GM23338 (cell line): ENCODE measurements at regions not wholly inside any gene's neighbourhood (a gene's known extent, or its start where the extent isn't known, plus 50 kb on each side); places are given as distances from the start of the nearest gene placed in this dataset.

Experiments
- ATAC-seq: fragments of 200-7000 bp; cut with Tn5 transposase; 3 replicates; pipeline ENCODE4 v1.9.1; 2020
- DNase-seq: peaks from one replicate; pipeline ENCODE4 v3.0.0-alpha.2; 2015; ENCODE audit warnings: low spot score
- H2AFZ ChIP-seq: fragments of 200-600 bp; sonication (generic); 2 replicates; pipeline ENCODE4 v1.8.0; 2016; ENCODE audit warnings: antibody characterized with exemption, mild to moderate bottlenecking, moderate library complexity
- H3F3A ChIP-seq: fragments of 200-600 bp; sonication (generic); replicated peaks from 2 replicates; pipeline ENCODE4 v1.8.0; 2017; ENCODE audit warnings: antibody characterized with exemption, mixed run types, low read depth
- H3K27ac ChIP-seq: fragments of 200-600 bp; sonication (generic); 2 replicates; pipeline ENCODE4 v1.6.1; 2016; ENCODE audit warnings: low read depth
- H3K27me3 ChIP-seq: fragments of 200-600 bp; sonication (generic); 2 replicates; pipeline ENCODE4 v1.8.0; 2016; ENCODE audit warnings: mild to moderate bottlenecking, mixed run types, moderate library complexity; ENCODE audit not compliant: insufficient read depth
- H3K36me3 ChIP-seq: fragments of 200-600 bp; sonication (generic); 2 replicates; pipeline ENCODE4 v1.8.0; 2016; ENCODE audit warnings: mild to moderate bottlenecking; ENCODE audit not compliant: insufficient read depth
- H3K4me1 ChIP-seq: fragments of 200-600 bp; sonication (generic); 2 replicates; pipeline ENCODE4 v1.8.0; 2016; ENCODE audit warnings: mild to moderate bottlenecking, moderate library complexity; ENCODE audit not compliant: insufficient read depth
- H3K4me2 ChIP-seq: fragments of 200-600 bp; sonication (generic); 2 replicates; pipeline ENCODE4 v1.7.1; 2017; ENCODE audit warnings: mixed run types
- H3K4me3 ChIP-seq: fragments of 200-600 bp; sonication (generic); 2 replicates; pipeline ENCODE4 v1.6.1; 2016; ENCODE audit warnings: mixed run types
- H3K79me2 ChIP-seq: fragments of 200-600 bp; sonication (generic); replicated peaks from 2 replicates; pipeline ENCODE4 v1.8.0; 2017; ENCODE audit warnings: mild to moderate bottlenecking; ENCODE audit not compliant: insufficient read depth
- H3K9me2 ChIP-seq: fragments of 200-600 bp; sonication (generic); 2 replicates; pipeline ENCODE4 v1.8.0; 2017; ENCODE audit not compliant: insufficient read depth
- H4K20me1 ChIP-seq: fragments of 200-600 bp; sonication (generic); replicated peaks from 2 replicates; pipeline ENCODE4 v1.8.0; 2017; ENCODE audit warnings: mild to moderate bottlenecking; ENCODE audit not compliant: insufficient read depth
- H3K27ac Mint-ChIP-seq: 2 replicates; pipeline ENCODE4 v1.8.0; 2020; ENCODE audit warnings: inconsistent platforms, mild to moderate bottlenecking, moderate library complexity, mixed read lengths
- H3K27me3 Mint-ChIP-seq: 3 replicates; pipeline ENCODE4 v1.8.0; 2022; ENCODE audit warnings: low read depth, mild to moderate bottlenecking, moderate library complexity, mixed read lengths, inconsistent platforms; ENCODE audit not compliant: insufficient read depth, poor library complexity
- H3K36me3 Mint-ChIP-seq: 3 replicates; pipeline ENCODE4 v1.8.0; 2021; ENCODE audit warnings: low read depth, mild to moderate bottlenecking, inconsistent platforms, moderate library complexity, mixed read lengths
- H3K4me1 Mint-ChIP-seq: 3 replicates; pipeline ENCODE4 v1.8.0; 2020; ENCODE audit warnings: mild to moderate bottlenecking, inconsistent platforms, mixed read lengths
- H3K4me3 Mint-ChIP-seq: 3 replicates; pipeline ENCODE4 v1.8.0; 2021; ENCODE audit warnings: moderate library complexity, mild to moderate bottlenecking, inconsistent platforms, mixed read lengths
- H3K9me3 Mint-ChIP-seq: 3 replicates; pipeline ENCODE4 v1.8.0; 2020; ENCODE audit warnings: moderate library complexity, mild to moderate bottlenecking, inconsistent platforms, mixed read lengths
- CREB1 ChIP-seq: fragments of 250-450 bp; sonication (Bioruptor Pico); IDR thresholded peaks from 2 replicates; pipeline ENCODE4 v1.5.0; 2020; ENCODE audit warnings: low read depth, mild to moderate bottlenecking, moderate library complexity
- ETS1 ChIP-seq: IDR thresholded peaks from 2 replicates; pipeline ENCODE4 v1.6.1; 2016; ENCODE audit warnings: antibody characterized with exemption
- EZH2 ChIP-seq: fragments of 200-600 bp; sonication (generic); IDR thresholded peaks from one replicate; pipeline ENCODE4 v1.8.0; 2017; ENCODE audit warnings: antibody characterized with exemption, mild to moderate bottlenecking, low read depth; ENCODE audit not compliant: unreplicated experiment
- NANOG ChIP-seq: IDR thresholded peaks from 2 replicates; pipeline ENCODE4 v1.6.1; 2016; ENCODE audit warnings: antibody characterized with exemption, borderline replicate concordance
- POLR2AphosphoS5 ChIP-seq: IDR thresholded peaks from 2 replicates; pipeline ENCODE4 v1.6.1; 2016; ENCODE audit warnings: antibody characterized with exemption, low read depth
- STAT1 ChIP-seq: IDR thresholded peaks from one replicate; pipeline ENCODE4 v1.6.1; 2016; ENCODE audit warnings: antibody characterized with exemption; ENCODE audit not compliant: unreplicated experiment
- ZNF114 ChIP-seq: fragments of 250-450 bp; sonication (Bioruptor Pico); IDR thresholded peaks from 2 replicates; pipeline ENCODE4 v1.5.0; 2020; ENCODE audit warnings: mild to moderate bottlenecking, moderate library complexity
- ZNF462 ChIP-seq: fragments of 250-450 bp; sonication (Bioruptor Pico); IDR thresholded peaks from 2 replicates; pipeline ENCODE4 v1.5.0; 2020; ENCODE audit warnings: mild to moderate bottlenecking, moderate library complexity

GRCh38 chr18:7395566-7395965 lies 164.7 kb downstream of the LRRC30 start (continued):
- TF ChIP-seq ZNF462 (no peak), STAT1 (no peak), NANOG (no peak), ETS1 (no peak), POLR2AphosphoS5 (no peak), EZH2 (no peak)

- no peak overlapping the region for H3K4me2 ChIP-seq
- H3K79me2 ChIP-seq = no peaks in the 10 kb centered on the region
- H4K20me1 ChIP-seq = no peaks in the 10 kb centered on the region
- no peaks in the 10 kb centered on the region for H3K36me3 ChIP-seq
- Mint-ChIP-seq H3K27me3 (peaks cover 7% of the 10 kb centered on the region), H3K9me3 (peaks cover 5% of the 10 kb centered on the region; the same call in 1 of the 3 replicates), H3K4me3 (no peak overlapping the region), H3K36me3 (no peaks in the 10 kb centered on the region), H3K27ac (peak overlapping the region; percentile 37; the same call in 1 of the 2 replicates), H3K4me1 (peaks cover 13% of the 10 kb centered on the region)
- no peaks in the 10 kb centered on the region for H3F3A ChIP-seq
- no peaks in the 10 kb centered on the region for H3K9me2 ChIP-seq
- DNase-seq = no peak
- no peak overlapping the region for H3K4me3 ChIP-seq
- H3K27ac ChIP-seq = no peak overlapping the region
- H2AFZ ChIP-seq = no peak overlapping the region
- ATAC-seq = no peak
- no peaks in the 10 kb centered on the region for H3K4me1 ChIP-seq
- TF ChIP-seq NANOG (no peak), ZNF114 (CRISPR knock-in tag) (no peak), CREB1 (CRISPR knock-in tag) (no peak), ZNF462 (no peak)
- H3K27me3 ChIP-seq = no peaks in the 10 kb centered on the region
These were observed 153.2 kb upstream of the PTPRM start for GRCh38 chr18:7413906-7414305.
